Breast epithelium (tissue), 4 donors: ENCODE measurements at regions not wholly inside any gene's neighbourhood (a gene's known extent, or its start where the extent isn't known, plus 50 kb on each side); places are given as distances from the start of the nearest gene placed in this dataset.

ENCODE experiments used
- DNase-seq, 2 donors: peaks; one replicate each; pipeline ENCODE4 v3.0.0-alpha.2; 2019; ENCODE audit warnings: low spot score in 2 of 2
- H3K27ac ChIP-seq, 2 donors: fragments of 200-600 bp; sonication (generic) in 1 of 2; one replicate each; pipeline ENCODE4 v1.5.1; 2016 to 2019; ENCODE audit warnings: mild to moderate bottlenecking in 1 of 2
- H3K27me3 ChIP-seq, 2 donors: fragments of 200-600 bp; sonication (generic) in 1 of 2; one replicate each; pipeline versions ENCODE4 v1.5.1 to v1.6.0; 2017 to 2019; ENCODE audit warnings: control low read depth in 1 of 2, mild to moderate bottlenecking in 1 of 2
- H3K36me3 ChIP-seq: fragments of 200-600 bp; one replicate; pipeline ENCODE4 v1.5.1; 2019
- H3K4me1 ChIP-seq, 2 donors: fragments of 200-600 bp; sonication (generic); one replicate each; pipeline ENCODE4 v1.5.1; 2016 to 2019; ENCODE audit warnings: control low read depth in 1 of 2
- H3K4me3 ChIP-seq, 3 donors: fragments of 200-600 bp; sonication (generic); 1 replicate in 2 of 3; 2 replicates in 1 of 3; pipeline ENCODE4 v1.5.1; 2016 to 2019; ENCODE audit warnings: mild to moderate bottlenecking in 3 of 3, moderate library complexity in 2 of 3
- H3K9me3 ChIP-seq, 2 donors: fragments of 200-600 bp; sonication (generic) in 1 of 2; one replicate each; pipeline ENCODE4 v1.5.1; 2016 to 2019; ENCODE audit warnings: control low read depth in 1 of 2
- POLR2A ChIP-seq: fragments of 450-650 bp; IDR thresholded peaks from one replicate; pipeline ENCODE4 v1.6.1; 2016; ENCODE audit warnings: antibody characterized with exemption, mild to moderate bottlenecking, moderate library complexity
- POLR2AphosphoS5 ChIP-seq, 3 donors: sonication (generic); formaldehyde crosslinking; IDR thresholded peaks; one replicate each; pipeline ENCODE4 v1.6.1; 2017; ENCODE audit warnings: antibody characterized with exemption in 3 of 3
- intact Hi-C: fragments of 100-400 bp; cut with DNase I; formaldehyde crosslinking; loops from one replicate; pipeline ENCODE4 v1.15.1; 2023; ENCODE audit warnings: low total_unique reads
- TF ChIP-seq, protein P1 (sequence below), 3 donors: fragments of 450-650 bp; IDR thresholded peaks; one replicate each; pipeline ENCODE4 v1.5.1; 2016 to 2017; ENCODE audit warnings: antibody characterized with exemption in 3 of 3, mild to moderate bottlenecking in 3 of 3, moderate library complexity in 3 of 3

- intact Hi-C loops: no loop called here
- TF ChIP-seq, protein P1, sequence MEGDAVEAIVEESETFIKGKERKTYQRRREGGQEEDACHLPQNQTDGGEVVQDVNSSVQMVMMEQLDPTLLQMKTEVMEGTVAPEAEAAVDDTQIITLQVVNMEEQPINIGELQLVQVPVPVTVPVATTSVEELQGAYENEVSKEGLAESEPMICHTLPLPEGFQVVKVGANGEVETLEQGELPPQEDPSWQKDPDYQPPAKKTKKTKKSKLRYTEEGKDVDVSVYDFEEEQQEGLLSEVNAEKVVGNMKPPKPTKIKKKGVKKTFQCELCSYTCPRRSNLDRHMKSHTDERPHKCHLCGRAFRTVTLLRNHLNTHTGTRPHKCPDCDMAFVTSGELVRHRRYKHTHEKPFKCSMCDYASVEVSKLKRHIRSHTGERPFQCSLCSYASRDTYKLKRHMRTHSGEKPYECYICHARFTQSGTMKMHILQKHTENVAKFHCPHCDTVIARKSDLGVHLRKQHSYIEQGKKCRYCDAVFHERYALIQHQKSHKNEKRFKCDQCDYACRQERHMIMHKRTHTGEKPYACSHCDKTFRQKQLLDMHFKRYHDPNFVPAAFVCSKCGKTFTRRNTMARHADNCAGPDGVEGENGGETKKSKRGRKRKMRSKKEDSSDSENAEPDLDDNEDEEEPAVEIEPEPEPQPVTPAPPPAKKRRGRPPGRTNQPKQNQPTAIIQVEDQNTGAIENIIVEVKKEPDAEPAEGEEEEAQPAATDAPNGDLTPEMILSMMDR (IDR thresholded peaks at IDR 0.05): no peak
- no peak for TF ChIP-seq POLR2A
- TF ChIP-seq POLR2AphosphoS5 (IDR thresholded peaks at IDR 0.05): no peak
These were observed 201.5 kb upstream of the TUT7 start for GRCh38 chr9:86555661-86556060.

GRCh38 chr9:86550401-86550800 is 196.2 kb upstream of the TUT7 start:
- no peak overlapping the region for H3K27ac ChIP-seq
- intact Hi-C loops: no loop called here
- no peak overlapping the region for H3K4me3 ChIP-seq
- no peaks in the 10 kb centered on the region for H3K4me1 ChIP-seq
- no peaks in the 10 kb centered on the region for H3K9me3 ChIP-seq
- H3K36me3 ChIP-seq: no peaks in the 10 kb centered on the region
- TF ChIP-seq POLR2A: no peak
- TF ChIP-seq POLR2AphosphoS5 (IDR thresholded peaks at IDR 0.05): no peak
- TF ChIP-seq, protein P1 (IDR thresholded peaks at IDR 0.05): no peak
- no peak for DNase-seq
- H3K27me3 ChIP-seq: no peaks in the 10 kb centered on the region

More at GRCh38 chr9:86555661-86556060, 201.5 kb upstream of the TUT7 start:
- Histone ChIP-seq H3K4me3 (no peak overlapping the region), H3K36me3 (no peaks in the 10 kb centered on the region), H3K4me1 (no peaks in the 10 kb centered on the region), H3K27me3 (no peaks in the 10 kb centered on the region), H3K27ac (no peak overlapping the region), H3K9me3 (no peaks in the 10 kb centered on the region)
- no peak for DNase-seq

DNA sequence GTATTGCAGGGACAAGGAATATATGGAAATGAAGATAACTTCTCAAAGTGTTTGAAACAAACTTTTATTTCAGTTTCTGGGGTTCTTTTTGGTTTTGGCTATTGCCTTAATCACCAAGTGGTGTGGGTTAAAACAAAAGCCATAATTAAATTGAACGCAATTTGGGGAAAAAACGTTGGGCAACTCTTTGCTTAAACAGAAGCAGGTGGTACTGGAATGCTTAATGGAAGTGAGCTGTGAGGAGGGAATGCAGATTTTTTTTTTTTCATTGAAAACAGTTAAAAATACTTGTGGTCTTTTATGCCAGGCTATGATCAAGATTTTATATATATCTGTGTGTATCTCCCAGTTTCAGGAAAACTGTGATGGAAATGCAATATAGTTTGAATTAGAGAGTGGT is 195.7 kb upstream of the TUT7 start:
- no peak overlapping the region for H3K27ac ChIP-seq
- no peaks in the 10 kb centered on the region for H3K36me3 ChIP-seq
- H3K27me3 ChIP-seq: no peaks in the 10 kb centered on the region
- intact Hi-C loops: no loop called here
- TF ChIP-seq POLR2AphosphoS5 (IDR thresholded peaks at IDR 0.05) (no peak), POLR2A (no peak)
- TF ChIP-seq, protein P1 (IDR thresholded peaks at IDR 0.05): no peak
- H3K4me3 ChIP-seq: no peak overlapping the region
- no peak for DNase-seq
- no peaks in the 10 kb centered on the region for H3K4me1 ChIP-seq
- H3K9me3 ChIP-seq: no peaks in the 10 kb centered on the region

DNA sequence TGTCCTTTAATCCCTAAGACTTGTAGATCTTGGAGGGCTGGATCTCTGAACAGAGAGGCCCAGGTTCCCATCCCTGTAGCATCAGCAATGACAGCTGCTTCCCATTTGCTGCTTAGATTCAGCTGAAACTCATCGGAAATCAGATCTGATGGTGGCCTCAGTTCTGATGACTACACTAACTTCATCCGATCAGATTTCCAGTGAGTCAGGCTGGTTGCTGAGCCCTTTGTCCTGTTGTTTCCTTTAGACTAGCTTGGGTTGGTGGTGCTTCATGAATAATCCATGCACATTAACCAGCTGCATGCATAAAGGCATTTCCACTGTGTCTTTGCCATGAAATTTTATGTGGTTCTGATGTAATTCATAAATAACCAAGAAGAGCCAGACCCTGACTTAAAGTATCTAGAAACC is 195.2 kb upstream of the TUT7 start:
- no peak overlapping the region for H3K4me3 ChIP-seq
- intact Hi-C loops: no loop called here
- no peaks in the 10 kb centered on the region for H3K36me3 ChIP-seq
- no peak for DNase-seq
- no peaks in the 10 kb centered on the region for H3K27me3 ChIP-seq
- H3K27ac ChIP-seq: no peak overlapping the region
- no peaks in the 10 kb centered on the region for H3K4me1 ChIP-seq
- TF ChIP-seq POLR2A: no peak
- TF ChIP-seq POLR2AphosphoS5 (IDR thresholded peaks at IDR 0.05): no peak
- TF ChIP-seq, protein P1 (IDR thresholded peaks at IDR 0.05): no peak
- no peaks in the 10 kb centered on the region for H3K9me3 ChIP-seq

GRCh38 chr9:86548220-86548619 is 194.0 kb upstream of the TUT7 start:
- Histone ChIP-seq H3K9me3 (no peaks in the 10 kb centered on the region), H3K4me3 (no peak overlapping the region), H3K4me1 (no peaks in the 10 kb centered on the region), H3K27me3 (no peaks in the 10 kb centered on the region), H3K36me3 (no peaks in the 10 kb centered on the region), H3K27ac (no peak overlapping the region)
- intact Hi-C loops: no loop called here
- no peak for DNase-seq
- TF ChIP-seq POLR2A (no peak), POLR2AphosphoS5 (IDR thresholded peaks at IDR 0.05) (no peak)
- TF ChIP-seq, protein P1 (IDR thresholded peaks at IDR 0.05): no peak
